Upper lobe of left lung (tissue), 4 donors: ENCODE measurements at regions not wholly inside any gene's neighbourhood (a gene's known extent, or its start where the extent isn't known, plus 50 kb on each side); places are given as distances from the start of the nearest gene placed in this dataset.

Experiments used
- POLR2A ChIP-seq, 4 donors: fragments of 450-650 bp; IDR thresholded peaks; one replicate each; pipeline ENCODE4 v1.5.1; 2016 to 2017; ENCODE audit warnings: antibody characterized with exemption in 4 of 4, mild to moderate bottlenecking in 2 of 4
- POLR2AphosphoS5 ChIP-seq, 2 donors: sonication (generic); formaldehyde crosslinking; IDR thresholded peaks; one replicate each; pipeline ENCODE4 v1.5.1; 2017; ENCODE audit warnings: antibody characterized with exemption in 2 of 2
- TF ChIP-seq, protein P1 (sequence below), 6 experiments: fragments of 450-650 bp in 4 of 6; fragments of 200-600 bp in 2 of 6; sonication (generic) in 2 of 6; IDR thresholded peaks; one replicate each; pipeline ENCODE4 v1.5.1; 2016 to 2019; ENCODE audit warnings: antibody characterized with exemption in 6 of 6

DNA sequence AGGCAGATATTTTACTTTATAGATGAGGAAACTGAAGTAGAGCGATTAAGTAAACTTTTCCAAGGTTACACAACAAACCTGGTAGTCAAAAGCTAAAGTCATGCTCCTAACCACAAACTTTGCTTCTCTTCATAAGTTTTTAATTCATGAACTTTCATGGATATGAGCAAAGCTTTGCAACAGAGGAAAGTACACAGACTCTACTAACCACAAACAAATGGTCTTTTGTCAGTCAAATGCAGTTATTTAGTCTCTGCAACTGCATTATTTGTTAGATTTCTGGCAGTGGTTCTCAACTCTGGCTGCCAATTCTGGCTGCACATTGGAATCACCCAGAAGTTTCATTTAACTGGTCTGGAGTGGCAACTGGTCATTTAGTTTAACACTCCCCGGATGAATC lies 140.6 kb upstream of the TMEM168 start:
- TF ChIP-seq POLR2A (IDR thresholded peaks at IDR 0.05), result no peak
- TF ChIP-seq, protein P1, sequence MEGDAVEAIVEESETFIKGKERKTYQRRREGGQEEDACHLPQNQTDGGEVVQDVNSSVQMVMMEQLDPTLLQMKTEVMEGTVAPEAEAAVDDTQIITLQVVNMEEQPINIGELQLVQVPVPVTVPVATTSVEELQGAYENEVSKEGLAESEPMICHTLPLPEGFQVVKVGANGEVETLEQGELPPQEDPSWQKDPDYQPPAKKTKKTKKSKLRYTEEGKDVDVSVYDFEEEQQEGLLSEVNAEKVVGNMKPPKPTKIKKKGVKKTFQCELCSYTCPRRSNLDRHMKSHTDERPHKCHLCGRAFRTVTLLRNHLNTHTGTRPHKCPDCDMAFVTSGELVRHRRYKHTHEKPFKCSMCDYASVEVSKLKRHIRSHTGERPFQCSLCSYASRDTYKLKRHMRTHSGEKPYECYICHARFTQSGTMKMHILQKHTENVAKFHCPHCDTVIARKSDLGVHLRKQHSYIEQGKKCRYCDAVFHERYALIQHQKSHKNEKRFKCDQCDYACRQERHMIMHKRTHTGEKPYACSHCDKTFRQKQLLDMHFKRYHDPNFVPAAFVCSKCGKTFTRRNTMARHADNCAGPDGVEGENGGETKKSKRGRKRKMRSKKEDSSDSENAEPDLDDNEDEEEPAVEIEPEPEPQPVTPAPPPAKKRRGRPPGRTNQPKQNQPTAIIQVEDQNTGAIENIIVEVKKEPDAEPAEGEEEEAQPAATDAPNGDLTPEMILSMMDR (IDR thresholded peaks at IDR 0.05), result no peak
- TF ChIP-seq POLR2AphosphoS5 (IDR thresholded peaks at IDR 0.05), result no peak
